NT2/D1 (cell line): ENCODE measurements at regions not wholly inside any gene's neighbourhood (a gene's known extent, or its start where the extent isn't known, plus 50 kb on each side); places are given as distances from the start of the nearest gene placed in this dataset.
"Not testable (repeated sequence)": the region's sequence is repeated elsewhere in the genome, so short reads cannot be mapped to it uniquely, and the experiment has no call there.

Experiments used
- YY1 ChIP-seq: IDR thresholded peaks from 2 replicates; pipeline ENCODE4 v1.6.1; 2011; ENCODE audit not compliant: insufficient read length, insufficient read depth
- ZNF274 ChIP-seq: IDR thresholded peaks from 2 replicates; pipeline ENCODE4 v1.6.1; 2011; ENCODE audit warnings: mild to moderate bottlenecking, low read depth, low read length

DNA sequence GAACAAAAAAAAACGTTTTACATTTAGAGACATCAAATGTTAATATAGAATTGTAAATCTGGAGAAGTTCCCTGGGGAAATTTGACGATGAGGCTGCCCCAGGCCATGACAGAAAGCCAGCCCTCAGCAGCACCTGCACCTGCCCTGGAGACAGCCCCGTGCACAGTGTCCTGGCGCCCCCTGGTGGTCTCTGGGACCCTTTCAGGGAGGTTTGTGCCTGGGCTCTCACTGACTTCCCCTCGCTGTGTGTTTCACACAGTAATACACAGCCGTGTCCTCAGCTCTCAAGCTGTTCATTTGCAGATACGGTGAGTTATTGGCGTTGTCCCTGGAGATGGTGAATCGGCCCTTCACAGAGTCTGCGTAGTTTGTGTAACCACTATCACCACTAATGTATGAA, 385.1 kb downstream of the TP53TG3F start:
- TF ChIP-seq YY1, ZNF274: not testable (repeated sequence)
